ENCODE measurements at regions not wholly inside any gene's neighbourhood (a gene's known extent, or its start where the extent isn't known, plus 50 kb on each side); places are given as distances from the start of the nearest gene placed in this dataset.

GRCh38 chr10:55283031-55283430 is 482.0 kb upstream of the PCDH15 start:
- Histone ChIP-seq H3K27me3 (replicated peaks; ENCODE audit: insufficient read depth, low read length) (no peaks in the 10 kb centered on the region), H3K9ac (ENCODE audit: low read length) (no peak overlapping the region), H4K20me1 (ENCODE audit: insufficient read depth, low read length) (no peaks in the 10 kb centered on the region), H3K4me1 (ENCODE audit: low read length) (no peaks in the 10 kb centered on the region), H3K79me2 (ENCODE audit: low read length) (no peaks in the 10 kb centered on the region), H3F3A (ENCODE audit: insufficient read depth, low read length) (no peaks in the 10 kb centered on the region), H3K9me3 (replicated peaks; ENCODE audit: insufficient read depth, low read length) (no peaks in the 10 kb centered on the region), H3K4me3 (ENCODE audit: low read length) (no peak overlapping the region), H3K9me2 (replicated peaks; ENCODE audit: insufficient read depth, low read length) (no peaks in the 10 kb centered on the region), H3K36me3 (replicated peaks; ENCODE audit: insufficient read depth, low read length) (no peaks in the 10 kb centered on the region), H3K4me2 (ENCODE audit: low read depth, low read length) (no peak overlapping the region), H3K27ac (ENCODE audit: low read length) (no peak overlapping the region), H2AFZ (ENCODE audit: low read length) (no peak overlapping the region)
- TF ChIP-seq EZH2phosphoT487 (IDR thresholded peaks at IDR 0.05; ENCODE audit: low read length) (no peak), EZH2 (optimal IDR thresholded peaks at IDR 0.05; ENCODE audit: low read depth, low read length) (no peak)
- DNase-seq, result no peak

GRCh38 chr10:55280696-55281095 is 479.7 kb upstream of the PCDH15 start:
- no peak for DNase-seq
- Histone ChIP-seq H3K9ac (ENCODE audit: low read length) (no peak overlapping the region), H3F3A (ENCODE audit: insufficient read depth, low read length) (no peaks in the 10 kb centered on the region), H3K36me3 (replicated peaks; ENCODE audit: insufficient read depth, low read length) (no peaks in the 10 kb centered on the region), H3K4me1 (ENCODE audit: low read length) (no peaks in the 10 kb centered on the region), H3K4me2 (ENCODE audit: low read depth, low read length) (no peak overlapping the region), H2AFZ (ENCODE audit: low read length) (no peak overlapping the region), H4K20me1 (ENCODE audit: insufficient read depth, low read length) (no peaks in the 10 kb centered on the region), H3K79me2 (ENCODE audit: low read length) (no peaks in the 10 kb centered on the region), H3K27me3 (replicated peaks; ENCODE audit: insufficient read depth, low read length) (no peaks in the 10 kb centered on the region), H3K9me2 (replicated peaks; ENCODE audit: insufficient read depth, low read length) (no peaks in the 10 kb centered on the region), H3K27ac (ENCODE audit: low read length) (no peak overlapping the region), H3K9me3 (replicated peaks; ENCODE audit: insufficient read depth, low read length) (no peaks in the 10 kb centered on the region), H3K4me3 (ENCODE audit: low read length) (no peak overlapping the region)
- TF ChIP-seq EZH2 (optimal IDR thresholded peaks at IDR 0.05; ENCODE audit: low read depth, low read length) (no peak), EZH2phosphoT487 (IDR thresholded peaks at IDR 0.05; ENCODE audit: low read length) (no peak), CTCF (IDR thresholded peaks at IDR 0.05; ENCODE audit: low read length) (no peak)

- Histone ChIP-seq H3F3A (ENCODE audit: insufficient read depth, low read length) (no peaks in the 10 kb centered on the region), H3K4me2 (ENCODE audit: low read depth, low read length) (no peak overlapping the region), H3K27me3 (replicated peaks; ENCODE audit: insufficient read depth, low read length) (no peaks in the 10 kb centered on the region), H3K27ac (ENCODE audit: low read length) (no peak overlapping the region), H3K36me3 (replicated peaks; ENCODE audit: insufficient read depth, low read length) (no peaks in the 10 kb centered on the region), H3K9me3 (replicated peaks; ENCODE audit: insufficient read depth, low read length) (no peaks in the 10 kb centered on the region), H3K4me3 (ENCODE audit: low read length) (no peak overlapping the region), H3K4me1 (ENCODE audit: low read length) (no peaks in the 10 kb centered on the region), H3K79me2 (ENCODE audit: low read length) (no peaks in the 10 kb centered on the region), H2AFZ (ENCODE audit: low read length) (no peak overlapping the region), H3K9me2 (replicated peaks; ENCODE audit: insufficient read depth, low read length) (no peaks in the 10 kb centered on the region), H3K9ac (ENCODE audit: low read length) (no peak overlapping the region), H4K20me1 (ENCODE audit: insufficient read depth, low read length) (no peaks in the 10 kb centered on the region)
- no peak for TF ChIP-seq EZH2phosphoT487 (IDR thresholded peaks at IDR 0.05; ENCODE audit: low read length)
- no peak for DNase-seq
These were observed 476.5 kb upstream of the PCDH15 start for GRCh38 chr10:55277549-55277948.

- Histone ChIP-seq H3F3A (ENCODE audit: insufficient read depth, low read length) (no peaks in the 10 kb centered on the region), H2AFZ (ENCODE audit: low read length) (no peak overlapping the region), H3K27me3 (replicated peaks; ENCODE audit: insufficient read depth, low read length) (no peaks in the 10 kb centered on the region), H4K20me1 (ENCODE audit: insufficient read depth, low read length) (no peaks in the 10 kb centered on the region), H3K9me2 (replicated peaks; ENCODE audit: insufficient read depth, low read length) (no peaks in the 10 kb centered on the region), H3K4me2 (ENCODE audit: low read depth, low read length) (no peak overlapping the region), H3K4me1 (ENCODE audit: low read length) (no peaks in the 10 kb centered on the region), H3K27ac (ENCODE audit: low read length) (no peak overlapping the region), H3K36me3 (replicated peaks; ENCODE audit: insufficient read depth, low read length) (no peaks in the 10 kb centered on the region), H3K9ac (ENCODE audit: low read length) (no peak overlapping the region), H3K4me3 (ENCODE audit: low read length) (no peak overlapping the region), H3K9me3 (replicated peaks; ENCODE audit: insufficient read depth, low read length) (no peaks in the 10 kb centered on the region), H3K79me2 (ENCODE audit: low read length) (no peaks in the 10 kb centered on the region)
- TF ChIP-seq EZH2phosphoT487 (IDR thresholded peaks at IDR 0.05; ENCODE audit: low read length) (no peak), CTCF (IDR thresholded peaks at IDR 0.05; ENCODE audit: low read length) (no peak), EZH2 (optimal IDR thresholded peaks at IDR 0.05; ENCODE audit: low read depth, low read length) (no peak)
- no peak for DNase-seq
These were observed 473.3 kb upstream of the PCDH15 start for GRCh38 chr10:55274367-55274766.
